ENCODE measurements at regions not wholly inside any gene's neighbourhood (a gene's known extent, or its start where the extent isn't known, plus 50 kb on each side); places are given as distances from the start of the nearest gene placed in this dataset.
A peak's percentile ranks its signal among the peaks of the same experiment; 100 is the strongest.
"Not testable (repeated sequence)": the region's sequence is repeated elsewhere in the genome, so short reads cannot be mapped to it uniquely, and the experiment has no call there.

GRCh38 chr6:115545672-115545986 lies 515.1 kb downstream of the FRK start:
- no peak overlapping the region for H3K4me3 ChIP-seq (ENCODE audit: low read depth, low read length)
- TF ChIP-seq CTCF (IDR thresholded peaks at IDR 0.05; ENCODE audit: low read depth, low read length) = no peak
- peaks cover 6% of the 10 kb centered on the region for H3K4me1 ChIP-seq
- no peak for DNase-seq
- no peaks in the 10 kb centered on the region for H3K36me3 ChIP-seq
- no peaks in the 10 kb centered on the region for H3K9me3 ChIP-seq
- no peaks in the 10 kb centered on the region for H3K27me3 ChIP-seq

GRCh38 chr6:115544765-115545671 lies 515.7 kb downstream of the FRK start:
- no peaks in the 10 kb centered on the region for H3K36me3 ChIP-seq

GRCh38 chr6:115540077-115540869 lies 520.4 kb downstream of the FRK start:
- peak; percentile 53 for DNase-seq
- Histone ChIP-seq H3K36me3 (no peaks in the 10 kb centered on the region), H3K9me3 (no peaks in the 10 kb centered on the region), H3K4me3 (ENCODE audit: low read depth, low read length) (peak overlapping the region; percentile 31), H3K27me3 (no peaks in the 10 kb centered on the region), H3K4me1 (peaks cover 34% of the 10 kb centered on the region)
- TF ChIP-seq CTCF (IDR thresholded peaks at IDR 0.05; ENCODE audit: low read depth, low read length) = no peak

More at GRCh38 chr6:115544765-115545671, 515.7 kb downstream of the FRK start:
- DNase-seq = peak; percentile 43
- Histone ChIP-seq H3K4me3 (ENCODE audit: low read depth, low read length) (no peak overlapping the region), H3K9me3 (no peaks in the 10 kb centered on the region), H3K4me1 (peaks cover 7% of the 10 kb centered on the region), H3K27me3 (no peaks in the 10 kb centered on the region)
- TF ChIP-seq CTCF (IDR thresholded peaks at IDR 0.05; ENCODE audit: low read depth, low read length) = peak; percentile 53

GRCh38 chr6:115539531-115539930 lies 521.2 kb downstream of the FRK start:
- Histone ChIP-seq H3K27me3 (no peaks in the 10 kb centered on the region), H3K4me3 (ENCODE audit: low read depth, low read length) (peak overlapping the region; percentile 31), H3K4me1 (peaks cover 34% of the 10 kb centered on the region), H3K9me3 (no peaks in the 10 kb centered on the region), H3K36me3 (no peaks in the 10 kb centered on the region)
- no peak for TF ChIP-seq CTCF (IDR thresholded peaks at IDR 0.05; ENCODE audit: low read depth, low read length)
- DNase-seq = peak; percentile 32

GRCh38 chr6:115524821-115525220 lies 535.9 kb downstream of the FRK start:
- TF ChIP-seq CTCF (IDR thresholded peaks at IDR 0.05; ENCODE audit: low read depth, low read length) = no peak

GRCh38 chr6:115521747-115522146 lies 538.9 kb downstream of the FRK start:
- not testable (repeated sequence) for H3K27me3 ChIP-seq; H3K9me3 ChIP-seq; H3K4me3 ChIP-seq (ENCODE audit: low read depth, low read length); H3K4me1 ChIP-seq; H3K36me3 ChIP-seq; DNase-seq

More at GRCh38 chr6:115524821-115525220, 535.9 kb downstream of the FRK start:
- Histone ChIP-seq H3K9me3 (no peaks in the 10 kb centered on the region), H3K36me3 (no peaks in the 10 kb centered on the region), H3K4me3 (ENCODE audit: low read depth, low read length) (no peak overlapping the region), H3K4me1 (peaks cover 3% of the 10 kb centered on the region), H3K27me3 (no peaks in the 10 kb centered on the region)
- no peak for DNase-seq
